ENCODE measurements at regions not wholly inside any gene's neighbourhood (a gene's known extent, or its start where the extent isn't known, plus 50 kb on each side); places are given as distances from the start of the nearest gene placed in this dataset.

DNA sequence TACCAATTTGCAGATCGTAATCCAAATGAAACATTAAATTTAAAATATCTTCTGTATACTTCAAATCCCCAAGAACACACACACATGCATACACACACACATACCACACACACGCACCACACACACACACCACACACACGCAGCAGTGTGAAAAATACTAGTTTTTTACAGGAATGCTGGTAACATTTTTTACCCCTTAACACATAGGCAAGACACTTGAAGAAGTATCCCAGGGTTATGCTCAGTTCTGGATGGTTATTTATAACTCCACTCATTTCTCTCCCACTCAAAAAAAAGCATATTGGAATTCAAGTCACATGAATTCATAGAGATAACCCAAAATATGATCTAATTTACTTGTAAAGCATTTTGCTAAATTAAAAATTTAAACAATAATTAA is 325.5 kb upstream of the SLC7A11 start:
- Histone ChIP-seq H3K4me3 (ENCODE audit: low read length) (no peak overlapping the region), H3K4me2 (ENCODE audit: low read length) (no peak overlapping the region), H3F3A (ENCODE audit: control insufficient read depth, insufficient read depth) (no peaks in the 10 kb centered on the region), H3K4me1 (ENCODE audit: control insufficient read depth, low read length) (no peaks in the 10 kb centered on the region), H3K27me3 (ENCODE audit: control insufficient read depth, low read length) (no peaks in the 10 kb centered on the region), H3K9me3 (ENCODE audit: control insufficient read depth, insufficient read depth, low read length) (no peaks in the 10 kb centered on the region), H3K27ac (ENCODE audit: low read depth, low read length) (no peak overlapping the region), H4K20me1 (ENCODE audit: control insufficient read depth, insufficient read depth, low read depth, low read length) (no peaks in the 10 kb centered on the region), H3K36me3 (ENCODE audit: control insufficient read depth, low read length) (no peaks in the 10 kb centered on the region), H3K9me2 (replicated peaks; ENCODE audit: control insufficient read depth, low read length) (no peaks in the 10 kb centered on the region), H3K79me2 (ENCODE audit: control insufficient read depth, low read length) (no peaks in the 10 kb centered on the region)
- TF ChIP-seq EZH2phosphoT487 (IDR thresholded peaks at IDR 0.05; ENCODE audit: borderline replicate concordance, low read length) = no peak
- TF ChIP-seq, protein P1, sequence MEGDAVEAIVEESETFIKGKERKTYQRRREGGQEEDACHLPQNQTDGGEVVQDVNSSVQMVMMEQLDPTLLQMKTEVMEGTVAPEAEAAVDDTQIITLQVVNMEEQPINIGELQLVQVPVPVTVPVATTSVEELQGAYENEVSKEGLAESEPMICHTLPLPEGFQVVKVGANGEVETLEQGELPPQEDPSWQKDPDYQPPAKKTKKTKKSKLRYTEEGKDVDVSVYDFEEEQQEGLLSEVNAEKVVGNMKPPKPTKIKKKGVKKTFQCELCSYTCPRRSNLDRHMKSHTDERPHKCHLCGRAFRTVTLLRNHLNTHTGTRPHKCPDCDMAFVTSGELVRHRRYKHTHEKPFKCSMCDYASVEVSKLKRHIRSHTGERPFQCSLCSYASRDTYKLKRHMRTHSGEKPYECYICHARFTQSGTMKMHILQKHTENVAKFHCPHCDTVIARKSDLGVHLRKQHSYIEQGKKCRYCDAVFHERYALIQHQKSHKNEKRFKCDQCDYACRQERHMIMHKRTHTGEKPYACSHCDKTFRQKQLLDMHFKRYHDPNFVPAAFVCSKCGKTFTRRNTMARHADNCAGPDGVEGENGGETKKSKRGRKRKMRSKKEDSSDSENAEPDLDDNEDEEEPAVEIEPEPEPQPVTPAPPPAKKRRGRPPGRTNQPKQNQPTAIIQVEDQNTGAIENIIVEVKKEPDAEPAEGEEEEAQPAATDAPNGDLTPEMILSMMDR (IDR thresholded peaks at IDR 0.05; ENCODE audit: low read depth, low read length, poor library complexity, severe bottlenecking) = no peak

DNA sequence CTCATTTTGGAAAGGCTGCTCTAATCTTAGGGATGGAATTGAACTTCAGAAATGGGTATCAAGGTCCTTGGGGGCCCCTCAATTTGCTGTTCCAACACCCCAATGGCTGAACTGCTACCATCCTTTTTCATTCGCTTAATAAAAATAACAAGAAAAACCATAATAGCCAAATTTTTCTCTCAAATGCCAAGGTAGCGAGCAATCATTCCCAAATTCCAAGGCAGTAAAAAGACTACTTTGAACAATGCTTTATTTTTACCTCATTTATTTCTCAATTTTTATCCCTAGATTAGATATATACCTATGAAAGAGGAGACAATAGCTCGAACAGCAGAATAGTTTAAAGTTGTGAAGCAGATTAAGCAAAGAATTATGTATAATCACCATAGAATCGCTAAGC is 323.4 kb upstream of the SLC7A11 start:
- H3K27ac ChIP-seq (ENCODE audit: low read depth, low read length) = no peak overlapping the region
- no peaks in the 10 kb centered on the region for H4K20me1 ChIP-seq (ENCODE audit: control insufficient read depth, insufficient read depth, low read depth, low read length)
- H3K27me3 ChIP-seq (ENCODE audit: control insufficient read depth, low read length) = no peaks in the 10 kb centered on the region
- no peaks in the 10 kb centered on the region for H3K36me3 ChIP-seq (ENCODE audit: control insufficient read depth, low read length)
- no peaks in the 10 kb centered on the region for H3K4me1 ChIP-seq (ENCODE audit: control insufficient read depth, low read length)
- no peak for TF ChIP-seq EZH2phosphoT487 (IDR thresholded peaks at IDR 0.05; ENCODE audit: borderline replicate concordance, low read length)
- TF ChIP-seq, protein P1 (IDR thresholded peaks at IDR 0.05; ENCODE audit: low read depth, low read length, poor library complexity, severe bottlenecking) = no peak
- H3K9me2 ChIP-seq (replicated peaks; ENCODE audit: control insufficient read depth, low read length) = no peaks in the 10 kb centered on the region
- no peak overlapping the region for H3K4me3 ChIP-seq (ENCODE audit: low read length)
- no peaks in the 10 kb centered on the region for H3K79me2 ChIP-seq (ENCODE audit: control insufficient read depth, low read length)
- no peaks in the 10 kb centered on the region for H3K9me3 ChIP-seq (ENCODE audit: control insufficient read depth, insufficient read depth, low read length)
- H3F3A ChIP-seq (ENCODE audit: control insufficient read depth, insufficient read depth) = no peaks in the 10 kb centered on the region
- no peak overlapping the region for H3K4me2 ChIP-seq (ENCODE audit: low read length)

DNA sequence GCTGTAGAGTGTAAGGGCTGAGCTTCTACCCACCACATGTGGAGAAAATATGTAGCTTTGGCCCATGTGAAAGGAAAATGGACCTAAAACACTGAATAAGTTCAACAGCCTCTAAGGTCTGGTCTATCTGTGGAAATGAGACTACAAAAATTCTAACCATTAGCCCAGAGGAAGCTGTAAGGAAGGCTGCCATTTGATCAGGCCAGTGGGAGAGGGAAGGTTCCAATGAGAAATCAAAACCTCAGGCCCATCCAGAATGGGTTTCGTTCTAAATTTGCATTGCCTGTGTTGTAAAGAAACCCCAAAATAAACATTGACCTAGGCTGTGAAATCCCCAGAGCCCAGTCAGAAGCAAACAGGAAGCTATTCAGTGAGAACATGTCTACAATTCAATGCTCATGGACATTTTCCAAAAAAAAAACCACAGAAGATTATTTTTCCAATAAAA is 320.4 kb upstream of the SLC7A11 start:
- no peak overlapping the region for H3K27ac ChIP-seq (ENCODE audit: low read depth, low read length)

More for the DNA sequence above, 320.4 kb upstream of the SLC7A11 start:
- no peaks in the 10 kb centered on the region for H3F3A ChIP-seq (ENCODE audit: control insufficient read depth, insufficient read depth)
- no peaks in the 10 kb centered on the region for H3K4me1 ChIP-seq (ENCODE audit: control insufficient read depth, low read length)
- no peaks in the 10 kb centered on the region for H3K9me3 ChIP-seq (ENCODE audit: control insufficient read depth, insufficient read depth, low read length)
- H3K9me2 ChIP-seq (replicated peaks; ENCODE audit: control insufficient read depth, low read length) = no peaks in the 10 kb centered on the region
- H3K4me2 ChIP-seq (ENCODE audit: low read length) = no peak overlapping the region
- no peak for TF ChIP-seq EZH2phosphoT487 (IDR thresholded peaks at IDR 0.05; ENCODE audit: borderline replicate concordance, low read length)
- TF ChIP-seq, protein P1 (IDR thresholded peaks at IDR 0.05; ENCODE audit: low read depth, low read length, poor library complexity, severe bottlenecking) = no peak
- H4K20me1 ChIP-seq (ENCODE audit: control insufficient read depth, insufficient read depth, low read depth, low read length) = no peaks in the 10 kb centered on the region
- H3K27me3 ChIP-seq (ENCODE audit: control insufficient read depth, low read length) = no peaks in the 10 kb centered on the region
- no peaks in the 10 kb centered on the region for H3K79me2 ChIP-seq (ENCODE audit: control insufficient read depth, low read length)
- H3K4me3 ChIP-seq (ENCODE audit: low read length) = no peak overlapping the region
- H3K36me3 ChIP-seq (ENCODE audit: control insufficient read depth, low read length) = no peaks in the 10 kb centered on the region

Measured in DOHH2 (cell line).